ENCODE measurements at regions not wholly inside any gene's neighbourhood (a gene's known extent, or its start where the extent isn't known, plus 50 kb on each side); places are given as distances from the start of the nearest gene placed in this dataset.
A peak's percentile ranks its signal among the peaks of the same experiment; 100 is the strongest.

GRCh38 chr12:77722536-77722935 lies 108.2 kb upstream of the NAV3 start:
- DNase-seq, result no peak

GRCh38 chr12:77720258-77720657 lies 110.4 kb upstream of the NAV3 start:
- no peak for DNase-seq

- no peak for DNase-seq
Measured at GRCh38 chr12:77710209-77710608, 120.5 kb upstream of the NAV3 start.

- no peak for DNase-seq
Measured at GRCh38 chr12:77697126-77697525, 133.6 kb upstream of the NAV3 start.

- no peak for DNase-seq
Measured at GRCh38 chr12:77696183-77696582, 134.5 kb upstream of the NAV3 start.

GRCh38 chr12:77689510-77690086 lies 141.1 kb upstream of the NAV3 start:
- DNase-seq, result no peak

GRCh38 chr12:77687321-77687720 lies 143.4 kb upstream of the NAV3 start:
- no peak for DNase-seq

- DNase-seq, result peak in 1 of 2 experiments; percentile 51
Measured at GRCh38 chr12:77686760-77687159, 143.9 kb upstream of the NAV3 start.

- DNase-seq, result no peak
Measured at GRCh38 chr12:77685901-77686300, 144.8 kb upstream of the NAV3 start.

- DNase-seq, result peak; percentile 77 to 90
Measured at GRCh38 chr12:77685112-77685511, 145.6 kb upstream of the NAV3 start.

- no peak for DNase-seq
Measured at GRCh38 chr12:77682488-77682887, 148.2 kb upstream of the NAV3 start.

GRCh38 chr12:77681726-77682125 lies 149.0 kb upstream of the NAV3 start:
- no peak for DNase-seq

- DNase-seq, result no peak
Measured at GRCh38 chr12:77679686-77680085, 151.0 kb upstream of the NAV3 start.

- no peak for DNase-seq
Measured at GRCh38 chr12:77678621-77679020, 152.1 kb upstream of the NAV3 start.

- DNase-seq, result no peak
Measured at GRCh38 chr12:77667101-77667500, 163.6 kb upstream of the NAV3 start.

- DNase-seq, result no peak
Measured at GRCh38 chr12:77648716-77649115, 182.0 kb upstream of the NAV3 start.

GRCh38 chr12:77645966-77646598 lies 184.6 kb upstream of the NAV3 start:
- peak in 1 of 2 experiments; percentile 30 for DNase-seq

- DNase-seq, result no peak
Measured at GRCh38 chr12:77644915-77645605, 185.6 kb upstream of the NAV3 start.

GRCh38 chr12:77642246-77642645 lies 188.4 kb upstream of the NAV3 start:
- DNase-seq, result no peak

GRCh38 chr12:77640356-77640755 lies 190.3 kb upstream of the NAV3 start:
- DNase-seq, result no peak

- DNase-seq, result no peak
Measured at GRCh38 chr12:77630790-77631445, 199.8 kb upstream of the NAV3 start.

- DNase-seq, result no peak
Measured at GRCh38 chr12:77630344-77630743, 200.3 kb upstream of the NAV3 start.

GRCh38 chr12:77629141-77629540 lies 201.6 kb upstream of the NAV3 start:
- DNase-seq, result no peak

GRCh38 chr12:77625441-77625840 lies 205.3 kb upstream of the NAV3 start:
- DNase-seq, result no peak

Data from NCI-H2081 (cell line).